ENCODE measurements at regions not wholly inside any gene's neighbourhood (a gene's known extent, or its start where the extent isn't known, plus 50 kb on each side); places are given as distances from the start of the nearest gene placed in this dataset.

- no peak for DNase-seq
These were observed 175.0 kb downstream of the RPLP1 start for GRCh38 chr15:69627548-69628158.

- DNase-seq, result no peak
These were observed 175.9 kb downstream of the RPLP1 start for GRCh38 chr15:69628256-69629093.

DNA sequence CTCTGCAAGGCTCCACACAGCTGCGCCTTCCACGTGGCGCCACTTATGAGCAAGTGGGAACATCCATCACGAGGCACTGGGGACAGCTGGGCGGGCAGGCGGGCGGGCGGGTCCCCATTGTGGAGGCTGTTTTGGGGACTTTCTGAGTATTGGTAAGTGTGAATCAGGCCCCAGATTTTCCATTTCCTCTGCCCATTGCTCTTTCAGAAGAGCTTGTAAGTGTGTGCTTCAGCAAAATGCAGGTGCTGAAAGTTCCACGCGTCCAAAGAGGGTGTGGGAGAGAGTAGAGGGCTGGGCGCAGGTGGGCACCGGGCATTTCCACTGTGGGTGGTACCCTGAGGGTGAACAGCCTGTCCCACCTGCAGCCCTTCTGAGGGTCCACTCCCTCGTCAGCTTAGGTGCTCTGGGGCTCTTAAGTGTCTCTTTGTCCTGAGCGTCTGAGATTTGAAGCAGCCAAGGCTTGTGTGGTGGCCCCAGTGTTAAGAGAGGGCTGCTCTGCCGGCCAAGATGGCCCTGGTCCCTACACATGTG lies 177.1 kb downstream of the RPLP1 start:
- peak; percentile 31 for DNase-seq

DNA sequence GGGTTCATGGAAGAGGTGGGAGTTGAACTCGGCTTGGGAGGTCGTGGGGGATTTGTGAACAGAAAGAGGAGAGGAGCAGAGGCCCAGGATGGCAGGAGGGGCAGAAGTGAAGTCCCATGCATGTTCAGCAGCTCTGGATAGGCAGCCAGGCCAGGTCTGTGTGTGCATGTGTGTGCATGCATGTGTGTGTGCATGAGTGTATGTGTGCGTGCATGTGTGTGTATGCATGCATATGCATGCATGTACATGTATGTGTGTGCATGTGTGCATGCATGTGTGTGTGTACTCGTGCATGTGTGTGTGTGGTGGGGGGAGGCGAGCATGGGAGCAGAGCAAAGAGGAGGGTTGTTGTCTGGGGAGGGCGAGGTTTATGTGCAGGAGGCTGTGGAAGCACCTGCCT lies 178.4 kb downstream of the RPLP1 start:
- DNase-seq, result no peak

GRCh38 chr15:69631978-69632377 lies 179.4 kb downstream of the RPLP1 start:
- no peak for DNase-seq

DNA sequence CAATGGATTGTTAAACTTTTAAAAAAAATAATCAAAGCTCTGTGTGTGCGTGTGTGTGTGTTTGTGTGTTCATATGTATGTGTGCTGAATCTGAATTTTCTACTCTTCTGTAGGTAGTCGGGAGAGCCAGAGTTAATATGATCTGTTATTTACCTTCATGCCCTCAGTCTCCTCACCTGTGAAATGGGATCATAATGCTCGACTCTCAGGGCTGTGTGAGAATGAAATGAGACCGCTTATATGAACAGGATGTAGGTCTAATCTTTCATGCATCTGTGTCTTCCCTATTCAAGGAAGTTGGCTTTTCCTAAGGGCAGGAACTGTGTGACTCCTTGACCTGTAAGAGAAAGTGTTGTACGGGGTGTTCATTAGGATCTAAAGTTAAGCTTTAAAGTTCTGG lies 182.2 kb downstream of the RPLP1 start:
- no peak for DNase-seq

DNA sequence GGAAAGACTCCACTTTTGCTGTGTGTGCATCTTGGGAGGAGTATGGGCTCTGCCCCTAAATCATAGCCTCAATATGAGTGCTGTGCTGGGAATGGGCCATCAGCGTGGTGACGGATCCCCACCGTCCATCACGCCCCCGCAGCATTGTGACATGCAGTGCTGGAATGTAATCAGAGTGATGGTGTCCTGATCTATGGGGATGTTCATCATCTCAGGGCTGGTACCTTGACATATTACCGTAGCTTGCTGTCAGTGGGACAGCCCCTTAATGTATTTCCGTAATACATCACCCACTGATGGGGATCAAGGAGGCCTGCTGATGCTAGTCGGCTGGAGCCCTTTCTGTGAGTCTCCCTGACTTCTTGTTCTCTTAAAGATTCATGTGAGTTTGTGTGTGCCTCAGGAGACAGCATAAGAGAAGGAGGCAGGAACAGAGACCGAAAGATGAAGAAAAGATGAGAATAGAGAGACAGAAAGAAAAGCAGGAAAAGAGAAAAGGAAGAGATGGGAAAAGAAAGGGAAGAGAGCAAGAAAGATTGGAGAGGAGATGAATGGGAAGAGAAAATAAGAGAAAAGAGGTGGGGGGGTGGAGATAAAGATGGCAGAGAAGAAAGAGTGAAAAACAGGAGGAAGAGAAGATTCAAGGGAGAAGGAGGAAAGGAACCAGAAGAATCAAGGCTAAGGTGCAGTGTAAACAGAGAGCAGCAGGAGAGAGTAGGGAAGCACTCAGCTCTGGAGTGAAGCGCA lies 183.7 kb downstream of the RPLP1 start:
- DNase-seq, result no peak

DNA sequence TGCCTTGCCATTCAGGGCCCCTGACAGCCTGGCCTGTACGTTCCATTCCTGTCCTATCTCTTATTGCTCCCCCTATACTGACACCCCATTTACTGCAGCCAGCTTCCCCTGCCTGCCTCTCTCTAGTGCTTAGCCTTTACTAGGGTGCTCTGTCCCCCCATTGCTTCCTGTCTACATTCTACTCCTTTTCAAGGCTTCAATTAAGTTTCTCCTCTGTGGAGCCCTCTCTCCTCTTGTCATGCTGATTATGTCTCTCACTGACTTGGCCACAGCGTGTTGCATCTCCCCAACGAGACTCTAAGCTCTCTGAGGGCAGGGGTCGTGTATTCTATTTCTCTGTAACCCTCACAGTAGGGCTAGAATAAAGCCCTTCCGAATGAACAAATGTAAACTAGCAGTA lies 185.2 kb downstream of the RPLP1 start:
- DNase-seq, result no peak

- DNase-seq, result no peak
These were observed 190.9 kb downstream of the RPLP1 start for GRCh38 chr15:69643476-69643875.

DNA sequence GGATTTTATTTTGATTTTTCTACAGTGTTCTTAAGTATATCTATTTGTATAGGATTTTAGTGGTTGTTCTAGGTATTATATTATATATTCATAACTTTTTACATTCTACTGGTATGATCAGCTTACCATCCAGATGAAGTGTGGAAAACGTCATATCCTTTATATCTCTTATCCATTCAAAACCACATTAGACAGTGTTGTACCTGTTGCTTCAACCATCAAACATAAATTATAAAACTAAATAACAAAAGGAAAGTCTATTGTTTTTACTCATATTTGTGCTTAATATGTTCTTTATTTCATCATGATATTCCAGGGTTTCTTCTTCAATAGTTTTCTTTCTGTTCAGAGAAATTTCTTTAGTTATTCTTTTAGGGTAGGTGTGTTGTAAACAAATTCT lies 191.4 kb downstream of the RPLP1 start:
- DNase-seq, result no peak

GRCh38 chr15:69644876-69645275 lies 192.3 kb downstream of the RPLP1 start:
- DNase-seq, result no peak

DNA sequence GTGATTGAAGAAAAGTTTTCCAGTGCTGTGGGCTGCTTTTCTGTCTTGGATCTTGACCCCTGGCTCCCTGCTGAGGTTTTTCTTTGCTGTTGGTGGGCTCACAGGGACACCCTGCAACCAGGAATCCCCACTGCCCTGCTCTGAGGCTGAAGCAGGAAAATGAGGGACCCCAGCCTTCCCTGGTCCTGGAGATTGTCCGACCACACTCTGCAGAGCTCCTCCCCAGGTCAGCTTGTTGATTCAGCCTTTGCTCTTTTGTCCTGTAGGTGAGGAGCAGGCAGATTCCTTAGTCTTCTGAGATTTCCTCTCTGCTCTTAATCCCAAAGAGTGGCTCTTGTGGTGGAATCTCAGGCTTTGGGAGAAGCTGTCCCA lies 194.5 kb downstream of the RPLP1 start:
- DNase-seq, result no peak

- DNase-seq, result peak; percentile 92
These were observed 195.6 kb downstream of the RPLP1 start for GRCh38 chr15:69648212-69648611.

DNA sequence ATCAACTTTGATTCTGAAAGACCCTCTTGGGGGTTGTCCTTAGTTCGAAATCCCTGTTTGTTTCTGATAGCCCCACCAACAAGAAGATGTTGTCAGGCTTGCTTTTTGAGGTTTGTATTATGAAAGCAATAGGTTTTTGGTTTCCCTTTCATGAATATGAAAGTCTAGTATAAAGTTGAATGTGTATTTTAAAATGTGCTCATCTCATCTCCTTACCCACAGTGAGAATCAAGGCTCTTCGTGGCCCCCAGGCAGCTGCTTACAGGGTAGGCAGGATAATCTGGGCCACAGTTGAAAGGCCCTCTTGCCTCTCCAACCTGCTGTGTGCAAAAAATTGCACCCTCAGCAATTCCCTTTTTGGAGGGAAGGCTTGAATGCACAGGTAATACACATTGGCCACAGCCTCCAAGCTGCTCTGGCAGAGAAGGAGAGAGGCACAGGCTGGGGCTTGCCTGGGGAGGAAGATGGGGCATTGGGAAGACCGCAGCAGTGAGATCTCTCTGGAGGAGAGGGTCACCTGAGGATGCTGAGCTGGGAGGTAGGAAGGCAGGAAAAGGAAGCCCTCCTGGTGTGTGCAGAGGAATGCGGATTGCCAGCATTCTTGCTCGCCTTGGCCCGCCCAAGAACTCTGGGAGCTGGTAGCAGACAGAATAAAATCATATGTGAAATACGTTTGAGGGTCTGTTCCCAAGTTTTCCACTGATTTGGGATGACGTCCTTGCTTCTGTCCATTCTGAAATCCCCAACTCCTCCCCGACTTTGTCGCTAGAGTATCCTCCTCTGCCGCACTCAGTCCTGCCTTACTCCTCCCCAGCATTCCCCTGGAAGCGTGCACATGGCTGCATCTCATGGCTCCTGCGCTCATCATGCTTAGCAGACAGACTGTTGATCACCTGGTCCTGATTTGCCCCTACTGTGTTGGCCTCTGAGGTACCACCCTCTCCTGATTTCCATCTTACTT lies 196.4 kb downstream of the RPLP1 start:
- DNase-seq, result no peak

- DNase-seq, result no peak
These were observed 199.7 kb downstream of the RPLP1 start for GRCh38 chr15:69652293-69652692.

DNA sequence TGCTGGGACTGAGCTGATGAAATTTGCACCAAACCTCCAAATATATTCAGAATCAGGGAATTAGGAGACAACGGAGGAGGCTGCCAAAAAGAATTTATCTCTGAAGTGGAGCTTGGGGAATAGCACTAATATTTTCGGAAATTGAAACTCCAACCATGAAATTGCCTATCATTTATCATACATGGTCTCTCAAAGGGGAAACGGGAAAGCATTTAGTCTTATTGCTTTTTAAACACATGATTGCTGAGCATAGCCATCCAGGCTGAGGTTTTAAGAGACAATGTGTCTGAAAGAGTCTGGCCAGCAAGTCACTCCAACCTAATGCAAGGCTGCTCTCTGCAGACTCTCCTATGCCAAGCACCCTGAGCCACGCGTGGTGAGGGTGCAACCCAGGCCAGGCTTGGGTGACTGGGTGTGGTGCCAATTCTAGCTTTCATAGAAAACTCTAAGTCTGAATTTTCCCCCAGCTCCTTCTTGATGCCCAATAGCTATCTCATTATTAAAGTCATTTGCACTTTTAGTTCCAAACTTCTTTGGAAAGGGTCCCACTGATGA lies 200.2 kb downstream of the RPLP1 start:
- no peak for DNase-seq

GRCh38 chr15:69653306-69653705 lies 200.7 kb downstream of the RPLP1 start:
- no peak for DNase-seq

DNA sequence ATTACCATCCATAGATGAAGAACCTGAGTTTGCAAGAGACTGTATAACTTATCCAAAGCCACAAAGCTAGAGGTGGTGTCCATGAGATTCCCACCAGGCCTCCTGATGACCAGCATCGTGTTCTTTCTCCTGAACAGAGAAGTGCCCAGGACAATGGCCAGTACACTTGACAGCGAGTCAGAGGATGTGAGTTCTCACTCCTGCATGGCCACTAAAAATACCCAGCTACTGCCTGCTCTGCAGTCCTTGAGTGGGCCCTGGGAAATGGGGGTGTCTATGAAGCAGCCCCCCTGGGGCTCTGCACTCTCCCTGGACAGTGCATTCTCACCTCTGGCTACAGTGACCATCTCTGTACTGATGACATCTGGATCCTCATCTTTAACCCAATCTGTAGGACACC lies 201.2 kb downstream of the RPLP1 start:
- DNase-seq, result no peak

GRCh38 chr15:69656271-69657030 lies 203.8 kb downstream of the RPLP1 start:
- DNase-seq, result no peak

DNA sequence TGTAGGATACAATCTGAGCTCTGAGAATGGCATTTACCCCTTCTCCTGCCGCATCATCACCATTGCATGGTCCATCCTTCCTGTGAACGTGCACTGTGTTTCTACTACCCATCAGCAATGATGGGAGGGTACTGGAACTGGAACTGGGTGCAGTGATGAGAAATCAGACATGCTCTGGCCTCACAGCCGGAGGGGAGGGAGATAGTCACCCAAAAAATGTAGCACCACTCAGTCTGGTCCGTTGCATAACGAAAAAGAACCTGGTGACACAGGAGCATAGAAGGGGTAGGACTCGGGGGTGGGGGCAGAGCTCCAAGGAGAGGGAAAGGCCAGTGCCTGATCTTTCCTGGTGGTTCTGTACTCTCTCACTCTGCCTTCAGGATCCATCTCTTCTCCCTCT lies 205.0 kb downstream of the RPLP1 start:
- DNase-seq, result no peak

DNA sequence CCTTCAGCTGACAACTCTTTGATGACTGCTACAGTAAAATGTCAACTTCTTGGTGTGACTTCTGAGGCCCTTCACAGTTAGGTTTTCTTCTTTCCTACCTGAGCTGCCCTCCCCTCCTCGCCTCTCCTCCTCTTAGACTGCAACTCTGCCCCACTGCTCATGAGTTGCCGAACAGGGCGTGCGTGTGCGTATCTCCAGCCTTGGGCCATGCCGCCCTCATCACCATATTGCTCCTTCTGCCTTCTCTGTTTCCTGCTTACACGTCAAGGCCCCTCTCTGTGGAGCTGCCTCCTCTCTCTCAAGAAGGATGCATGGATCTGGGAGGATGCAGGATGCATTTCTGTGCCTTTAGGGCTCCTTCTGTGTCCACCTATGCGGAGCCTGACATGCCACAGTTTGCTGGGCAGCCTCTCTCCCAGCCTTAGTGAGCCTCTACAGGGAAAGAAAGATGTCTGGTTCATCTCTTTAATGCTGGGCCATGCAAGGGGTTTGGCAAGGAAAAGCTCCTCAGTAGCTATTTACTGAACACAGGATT lies 205.9 kb downstream of the RPLP1 start:
- DNase-seq, result no peak

Data from tongue (tissue), 1 donor.